GM19328 (cell line): ENCODE measurements at regions not wholly inside any gene's neighbourhood (a gene's known extent, or its start where the extent isn't known, plus 50 kb on each side); places are given as distances from the start of the nearest gene placed in this dataset.

Experiments used
- ATAC-seq: cut with Tn5 transposase; IDR thresholded peaks from one replicate; pipeline ENCODE4 v1.9.1; 2021; ENCODE audit warnings: mild to moderate bottlenecking, moderate library complexity; ENCODE audit not compliant: unreplicated experiment

DNA sequence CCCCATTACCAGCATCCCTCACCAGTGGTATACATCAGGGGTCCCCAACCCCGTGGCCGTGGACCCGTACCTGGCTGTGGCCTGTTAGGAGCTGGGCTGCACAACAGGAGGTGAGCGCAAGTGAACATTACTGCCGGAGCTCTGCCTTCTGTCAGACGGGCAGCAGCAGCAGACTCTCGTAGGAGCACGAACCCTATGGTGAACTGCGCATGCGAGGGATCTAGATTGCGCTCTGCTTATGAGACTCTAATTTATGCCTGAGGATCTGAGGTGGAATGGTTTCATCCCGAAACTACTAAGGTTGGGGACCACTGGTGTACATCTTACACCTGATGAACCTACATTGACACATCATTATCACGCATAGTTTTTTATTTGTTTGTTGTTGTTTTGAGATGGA lies 52.8 kb upstream of the DHX15 start:
- no peak for ATAC-seq

DNA sequence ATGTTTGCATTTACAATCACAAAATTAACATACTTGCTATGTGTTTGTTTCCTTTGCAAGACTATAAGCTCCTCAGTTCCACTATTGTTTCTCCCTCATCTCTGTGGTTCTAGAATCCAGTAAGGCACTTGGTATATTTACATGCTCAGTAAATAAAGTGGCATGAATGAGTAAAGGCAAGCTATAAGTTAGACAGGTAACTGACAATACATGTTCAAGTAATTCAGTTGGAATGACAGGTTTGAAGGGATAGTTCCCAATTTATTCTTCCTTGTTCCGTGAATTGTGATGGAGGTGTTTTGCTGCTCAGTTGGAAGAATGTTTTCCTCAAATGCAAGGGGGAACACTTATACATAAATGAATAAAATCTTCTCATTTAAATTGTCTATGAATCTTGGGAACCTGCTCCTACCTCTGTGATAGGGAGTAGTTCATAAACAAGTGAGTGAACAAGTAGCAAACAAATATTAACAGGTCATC lies 54.1 kb upstream of the DHX15 start:
- ATAC-seq, result no peak

DNA sequence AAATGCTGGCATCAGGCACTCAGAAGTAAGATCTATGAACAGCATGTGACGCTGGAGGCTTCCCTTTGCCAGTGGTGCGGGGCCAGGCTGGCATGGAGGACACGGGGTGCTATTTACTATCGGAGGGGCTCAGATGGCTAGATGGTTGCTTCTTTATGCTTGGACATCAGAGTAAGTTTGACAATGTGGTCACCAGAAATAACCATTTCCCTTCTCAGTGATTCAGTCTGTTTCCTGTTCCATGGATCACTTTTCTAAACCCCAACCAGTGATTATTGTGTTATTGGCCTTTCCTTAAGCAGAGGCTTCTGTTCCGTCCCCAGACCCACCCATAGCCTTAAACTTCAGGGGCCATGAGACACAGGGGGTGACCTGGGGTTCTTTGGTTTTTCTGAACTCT lies 55.4 kb upstream of the DHX15 start:
- ATAC-seq, result no peak

DNA sequence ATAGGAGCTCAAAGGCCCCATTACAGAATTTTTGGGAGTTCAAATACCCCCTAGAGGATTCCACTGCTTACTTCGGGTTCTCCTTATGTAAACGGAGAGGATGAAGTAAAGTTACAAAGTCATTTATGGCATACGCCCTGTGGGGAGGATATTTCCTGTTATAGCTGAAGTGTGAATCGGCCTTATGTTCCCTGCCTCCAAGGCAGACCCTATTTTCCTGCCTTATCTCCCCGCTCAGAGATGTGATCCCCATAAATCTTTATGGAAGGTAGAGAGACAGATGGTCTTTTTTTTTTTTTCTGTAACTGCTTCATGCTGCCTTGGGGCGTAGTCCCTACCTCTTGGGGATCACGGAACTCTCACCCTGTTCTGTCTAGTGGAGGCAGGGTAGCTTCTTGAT lies 56.0 kb upstream of the DHX15 start:
- no peak for ATAC-seq

DNA sequence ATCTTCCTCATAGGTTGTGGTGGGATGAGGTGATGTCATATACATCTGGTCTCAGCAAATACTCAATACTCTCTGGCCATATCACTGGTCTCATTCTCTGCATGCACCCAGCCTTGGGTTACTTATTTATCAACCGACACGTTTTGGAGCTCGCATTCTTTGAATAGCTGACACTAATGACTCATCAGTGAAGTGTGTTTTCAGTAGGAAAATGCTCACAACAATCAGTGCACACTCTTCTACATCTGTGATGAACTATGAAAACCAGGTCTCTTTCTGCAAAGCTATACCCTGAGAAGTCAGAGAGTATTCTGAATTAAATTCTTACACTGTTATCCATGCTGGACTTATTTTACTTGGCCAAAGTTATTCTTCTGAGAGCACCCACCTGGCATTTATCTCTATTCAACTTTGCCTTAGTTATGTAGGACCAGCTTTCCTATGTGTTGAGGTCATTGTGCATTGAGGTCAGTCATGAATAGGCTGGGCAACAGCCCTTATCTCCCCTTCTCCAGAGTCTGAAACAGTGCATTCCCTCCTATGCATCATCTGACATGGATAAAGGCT lies 58.7 kb upstream of the DHX15 start:
- ATAC-seq, result no peak

DNA sequence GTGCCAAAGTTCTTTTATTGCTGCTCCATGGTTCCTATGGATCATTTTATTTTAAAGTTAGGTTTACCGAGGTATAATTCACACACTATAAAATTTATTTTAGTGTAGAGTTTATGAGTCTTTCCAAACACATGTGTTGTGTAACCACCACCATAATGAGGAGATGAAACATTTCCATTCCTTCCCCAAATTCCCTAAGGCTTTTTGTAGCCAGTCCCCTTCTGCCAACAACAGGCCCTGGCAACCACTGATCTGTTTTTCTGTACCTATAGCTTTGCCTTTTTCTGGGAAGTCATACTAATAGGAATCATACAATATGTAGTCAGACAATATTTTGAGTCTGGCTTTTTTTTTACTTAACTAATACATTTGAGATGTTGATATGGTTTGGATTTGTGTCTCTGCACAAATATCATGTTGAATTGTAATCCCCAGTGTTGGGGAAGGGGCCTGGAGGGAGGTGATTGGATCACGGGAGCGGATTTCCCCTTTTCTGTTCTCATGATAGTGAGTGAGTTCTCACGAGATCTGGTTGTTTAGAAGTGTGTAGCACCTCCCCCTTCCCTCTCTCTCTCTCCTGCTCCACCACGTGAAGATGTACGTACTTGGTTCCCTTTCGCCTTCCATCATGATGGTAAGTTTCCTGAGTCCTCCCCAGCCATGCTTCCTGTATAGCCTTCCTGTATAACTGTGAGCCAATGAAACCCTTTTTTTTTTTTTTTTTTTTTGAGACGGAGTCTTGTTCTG lies 59.6 kb upstream of the DHX15 start:
- ATAC-seq, result no peak

DNA sequence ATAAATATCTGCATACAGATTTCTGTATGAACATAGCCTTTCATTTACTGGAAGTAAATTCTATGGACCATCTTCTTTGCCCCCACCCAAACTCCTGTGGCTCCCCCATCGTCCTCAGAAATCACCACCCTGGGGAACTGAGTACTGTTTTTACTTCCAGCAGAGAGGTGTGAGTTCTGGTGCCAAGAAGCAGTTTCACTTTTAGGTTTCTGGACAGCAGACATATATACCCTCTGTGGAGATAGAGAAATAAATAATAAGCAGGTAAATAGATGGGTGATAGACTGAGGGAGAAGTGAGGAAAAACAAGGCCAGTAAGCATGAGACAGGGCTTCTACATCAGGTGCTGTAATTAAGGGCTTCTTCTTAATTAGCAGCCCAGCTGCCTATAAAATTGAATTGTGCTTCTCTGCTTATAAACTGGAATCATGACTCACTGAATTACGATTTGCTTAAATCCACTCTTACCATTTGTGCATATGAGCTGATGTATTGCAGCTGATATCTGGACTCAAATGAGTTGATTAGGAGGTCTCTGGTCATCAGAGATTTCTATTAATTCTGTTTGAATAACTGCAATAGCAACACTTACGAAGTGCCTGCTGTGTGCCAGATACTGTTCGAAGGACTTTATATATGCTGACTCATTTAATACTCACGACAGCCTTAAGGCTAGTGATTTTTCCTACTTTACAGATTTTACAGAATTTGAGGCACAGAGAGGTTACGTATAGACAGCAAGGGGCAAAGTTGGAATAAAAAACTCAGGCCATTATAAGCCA lies 60.8 kb upstream of the DHX15 start:
- no peak for ATAC-seq

DNA sequence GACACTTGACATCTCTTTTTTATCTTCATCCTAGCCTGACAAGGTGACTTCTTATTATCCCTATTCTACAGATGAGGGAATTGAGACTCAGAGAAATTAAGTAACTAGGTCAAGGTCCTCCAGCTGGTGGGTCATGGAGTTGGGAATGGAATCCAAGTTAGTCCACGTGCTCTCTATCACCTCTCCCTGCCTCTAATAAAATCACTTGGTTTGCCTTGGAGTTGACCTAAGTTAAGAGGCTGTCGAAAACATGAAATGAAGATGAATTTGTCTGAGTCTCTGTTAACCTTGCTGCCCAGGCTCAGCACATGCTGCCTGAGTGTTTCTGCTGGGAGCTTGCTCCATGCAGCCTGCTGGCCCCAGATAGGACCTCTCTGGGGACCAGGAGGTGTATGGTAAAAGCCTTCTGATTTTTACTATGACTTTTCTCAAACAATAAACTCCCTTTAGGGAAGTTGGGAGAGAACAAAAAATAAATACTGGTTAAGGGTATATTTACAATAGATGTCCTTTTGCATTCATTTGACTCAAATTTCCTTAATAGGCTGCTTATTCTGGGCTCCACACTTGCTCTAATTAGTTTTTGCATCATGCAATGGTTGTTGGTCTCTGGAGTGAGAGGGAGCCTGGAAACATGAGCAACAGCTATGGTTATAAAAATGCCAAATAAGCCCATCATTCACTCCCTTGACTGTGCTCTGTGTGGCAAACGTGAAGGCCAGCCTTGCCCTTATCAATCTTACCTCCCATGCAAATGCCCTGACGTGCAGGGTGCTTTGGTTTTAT lies 61.6 kb upstream of the DHX15 start:
- no peak for ATAC-seq

DNA sequence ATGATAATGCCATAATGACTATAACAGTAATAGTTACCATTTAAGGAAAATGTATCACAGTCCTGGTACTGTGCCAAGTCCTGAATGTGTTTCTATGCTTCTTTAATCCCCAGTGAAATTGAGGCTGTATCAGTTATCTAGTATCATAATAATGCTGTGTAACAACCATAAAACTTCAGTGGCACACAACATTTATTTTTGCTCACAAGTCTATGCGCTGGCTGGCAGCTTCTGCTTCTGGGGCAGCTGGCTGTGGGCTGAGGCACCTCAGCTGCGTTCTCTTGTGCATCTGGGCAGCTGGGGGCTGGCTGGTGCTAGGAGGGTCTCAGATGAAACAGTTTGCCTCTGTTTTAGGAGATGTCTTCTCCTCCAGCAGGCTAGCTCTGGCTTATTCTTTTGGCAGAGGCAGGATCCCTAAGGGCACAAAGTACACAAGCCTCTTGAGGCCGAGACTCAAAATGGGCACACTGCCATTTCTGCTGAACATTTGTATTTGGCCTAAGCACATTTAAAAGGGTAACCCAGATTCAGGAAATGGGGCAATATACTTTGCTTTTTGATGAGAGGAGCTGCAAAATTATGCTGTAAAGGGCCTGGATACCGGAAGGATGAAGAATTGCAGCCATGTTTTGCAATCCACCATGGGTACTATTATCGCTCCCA lies 62.6 kb upstream of the DHX15 start:
- ATAC-seq, result no peak

DNA sequence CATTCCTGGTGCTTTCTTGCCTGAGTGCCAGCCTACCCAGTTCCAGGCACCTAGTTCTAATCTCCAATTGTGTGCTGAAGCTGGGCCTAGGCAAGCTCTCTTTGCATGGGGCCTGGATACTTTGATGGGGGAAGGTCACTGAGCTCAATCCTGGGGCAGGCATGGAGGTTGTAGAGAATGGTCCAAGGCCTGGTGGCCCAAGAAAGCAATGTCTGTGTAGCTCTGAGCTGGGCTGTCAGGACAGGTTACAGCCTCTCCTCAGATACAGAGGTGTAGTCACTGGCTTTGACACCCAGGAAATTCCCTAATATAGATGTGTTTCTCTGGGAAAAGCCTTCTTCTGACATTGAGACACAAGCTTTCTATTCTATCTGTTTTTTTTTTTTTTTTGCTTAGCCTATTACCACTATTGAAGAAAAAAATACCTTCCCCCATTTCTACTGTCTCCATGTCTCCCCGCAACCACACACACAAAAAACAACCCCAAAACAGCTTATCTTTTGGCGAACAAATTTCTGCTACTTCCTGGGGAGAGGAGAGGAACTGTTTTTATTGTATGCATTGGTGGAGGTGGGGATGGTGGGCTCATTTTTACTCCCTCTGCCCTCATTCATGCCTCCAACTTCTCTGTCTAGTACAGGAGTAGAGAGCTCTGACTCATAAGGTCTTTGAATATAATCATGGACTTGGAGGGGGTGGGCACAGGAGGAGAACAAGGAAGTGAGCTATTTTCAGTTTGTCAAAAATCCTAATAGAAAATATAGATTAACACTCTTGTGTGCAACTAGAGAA lies 66.7 kb upstream of the DHX15 start:
- ATAC-seq, result no peak

DNA sequence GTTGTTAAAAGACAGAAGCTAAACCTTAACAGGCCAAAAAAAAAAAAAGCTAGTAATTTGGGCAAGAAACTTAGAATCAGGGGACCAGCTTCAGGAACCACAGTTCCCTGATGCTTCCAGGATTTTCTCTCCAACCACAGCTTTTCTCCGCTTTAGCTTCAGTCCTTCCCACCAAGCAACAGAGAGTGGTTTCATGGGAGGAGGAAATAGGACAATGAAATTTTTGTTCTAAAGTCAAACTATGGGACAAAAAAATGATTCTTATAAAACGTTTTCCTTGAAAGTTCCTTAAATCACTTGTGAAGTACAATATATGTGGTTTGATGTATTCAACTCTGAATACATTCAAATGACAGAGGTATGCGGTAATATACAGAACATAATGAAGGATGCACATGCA lies 71.0 kb upstream of the DHX15 start:
- ATAC-seq, result no peak

DNA sequence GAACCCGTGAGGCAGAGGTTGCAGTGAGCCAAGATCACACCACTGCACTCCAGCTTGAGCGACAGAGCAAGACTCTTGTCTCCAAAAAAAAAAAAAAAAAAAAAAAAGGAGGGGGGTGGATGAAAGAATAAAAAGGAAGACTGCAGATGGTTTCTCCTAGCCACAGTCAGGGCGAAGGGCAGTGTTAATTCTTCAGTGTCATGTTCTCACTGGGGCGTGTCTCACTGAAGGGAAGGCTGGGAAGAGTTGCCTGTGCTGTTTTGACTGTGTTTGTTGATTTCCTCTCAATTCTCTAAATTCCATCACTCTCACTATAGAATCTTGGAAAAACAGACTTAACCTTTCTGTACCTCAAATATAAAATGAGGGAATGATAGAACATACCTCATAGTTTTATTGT lies 71.6 kb upstream of the DHX15 start:
- no peak for ATAC-seq

DNA sequence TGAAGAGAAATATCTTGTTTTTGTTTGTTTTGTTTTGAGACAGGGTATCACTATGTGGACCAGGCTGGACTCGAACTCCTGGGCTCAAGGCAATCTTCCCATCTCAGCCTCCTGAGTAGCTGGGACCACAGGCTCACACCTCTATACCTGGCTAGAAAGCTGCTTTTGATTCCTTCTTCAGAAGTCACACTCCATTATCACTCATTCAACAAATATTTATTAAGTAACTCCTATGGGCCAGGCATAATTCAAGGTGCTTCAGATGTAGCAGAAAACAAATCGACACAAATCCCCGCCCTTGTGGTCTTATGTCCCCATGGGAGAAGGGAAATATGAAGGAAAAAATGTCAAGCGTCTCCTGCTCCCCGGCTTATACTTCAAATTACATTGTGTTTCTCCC lies 72.6 kb upstream of the DHX15 start:
- ATAC-seq, result no peak

DNA sequence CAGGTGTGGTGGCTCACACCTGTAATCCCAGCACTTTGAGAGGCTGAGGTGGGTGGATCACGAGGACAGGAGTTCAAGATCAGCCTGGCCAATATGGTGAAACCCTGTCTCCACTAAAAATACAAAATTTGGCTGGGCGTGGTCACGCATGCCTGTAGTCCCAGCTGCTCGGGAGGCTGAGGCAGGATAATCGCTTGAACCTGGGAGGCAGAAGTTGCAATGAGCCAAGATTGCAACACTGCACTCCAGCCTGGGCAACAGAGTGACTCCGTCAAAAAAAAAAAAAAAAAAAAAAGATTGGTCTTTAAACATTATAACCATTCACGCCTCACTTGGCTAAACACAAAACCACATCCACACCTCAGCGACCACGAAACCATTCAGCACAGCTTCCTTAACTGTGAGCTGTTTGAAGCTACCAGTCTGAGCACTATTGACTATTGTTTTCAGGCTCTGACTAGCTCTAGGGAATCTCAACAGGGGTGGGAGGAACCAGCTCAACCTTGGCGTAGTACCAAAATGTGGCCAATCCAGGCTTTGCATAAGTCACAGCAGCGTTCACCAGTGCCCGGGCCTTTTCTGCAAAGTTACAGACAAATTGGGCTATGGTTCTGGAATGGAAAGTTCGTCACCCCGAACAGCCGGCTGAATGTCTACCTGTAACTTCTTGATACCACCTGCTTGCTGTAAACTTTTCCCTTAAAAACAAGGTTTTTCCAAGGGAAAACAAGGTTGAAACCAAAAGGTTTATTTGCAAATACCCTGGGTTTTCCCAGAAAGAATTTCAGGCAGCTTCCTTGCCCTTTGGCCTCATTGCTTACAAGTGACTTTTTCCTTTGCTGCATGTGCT lies 73.6 kb upstream of the DHX15 start:
- peak; percentile 96 for ATAC-seq

DNA sequence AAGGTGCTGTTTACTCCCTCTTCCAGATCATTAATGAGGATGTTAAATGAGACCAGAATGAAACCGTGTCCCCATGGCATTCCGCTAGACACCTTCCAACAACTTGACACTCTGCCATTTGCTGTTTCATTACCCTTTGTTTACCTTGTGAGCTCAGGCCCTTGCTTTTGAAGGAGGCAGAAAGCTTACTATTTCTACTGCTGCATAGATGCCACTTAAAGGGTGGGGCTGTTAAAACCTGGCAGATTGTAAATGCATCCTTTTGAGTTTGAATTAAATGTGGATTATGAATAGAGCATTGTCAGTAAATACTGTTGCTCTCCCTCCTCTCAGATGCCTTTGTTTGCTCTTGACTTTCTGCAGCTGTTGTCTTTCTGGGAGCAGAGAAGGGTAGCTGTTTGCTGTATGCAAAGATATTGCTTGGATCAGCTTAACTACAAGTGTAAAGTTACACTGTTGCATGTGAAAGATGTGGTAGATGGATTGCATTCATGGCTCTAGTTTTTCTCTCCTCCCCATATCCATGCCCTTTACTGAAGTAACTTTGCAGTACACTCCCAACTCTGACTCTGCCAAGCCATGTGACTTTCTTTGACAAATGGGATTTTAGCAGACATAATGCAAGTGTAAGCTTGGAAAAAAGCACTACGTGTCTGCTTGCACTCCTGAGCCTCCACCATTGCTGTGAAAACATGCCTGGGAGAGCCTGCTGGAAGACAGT lies 75.0 kb upstream of the DHX15 start:
- ATAC-seq, result no peak

DNA sequence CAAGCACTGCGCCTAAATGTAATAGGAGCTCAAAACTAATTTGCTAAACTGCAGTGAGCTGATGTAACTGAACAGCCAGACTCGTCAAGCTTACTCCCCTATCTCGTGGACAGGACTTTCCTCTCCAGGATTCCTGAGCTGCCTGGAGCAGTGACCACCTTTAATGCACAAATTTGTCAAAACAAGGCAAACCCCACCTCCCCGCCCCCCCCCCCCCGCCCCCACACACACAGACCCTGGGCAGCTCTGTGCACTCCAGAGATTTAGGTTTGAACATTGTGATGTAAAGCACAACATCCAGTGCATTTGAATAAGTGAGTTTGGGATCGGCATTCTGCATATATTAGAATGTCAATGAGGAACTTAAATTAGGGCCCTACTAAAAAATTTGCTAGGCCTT lies 77.7 kb upstream of the DHX15 start:
- ATAC-seq, result no peak

DNA sequence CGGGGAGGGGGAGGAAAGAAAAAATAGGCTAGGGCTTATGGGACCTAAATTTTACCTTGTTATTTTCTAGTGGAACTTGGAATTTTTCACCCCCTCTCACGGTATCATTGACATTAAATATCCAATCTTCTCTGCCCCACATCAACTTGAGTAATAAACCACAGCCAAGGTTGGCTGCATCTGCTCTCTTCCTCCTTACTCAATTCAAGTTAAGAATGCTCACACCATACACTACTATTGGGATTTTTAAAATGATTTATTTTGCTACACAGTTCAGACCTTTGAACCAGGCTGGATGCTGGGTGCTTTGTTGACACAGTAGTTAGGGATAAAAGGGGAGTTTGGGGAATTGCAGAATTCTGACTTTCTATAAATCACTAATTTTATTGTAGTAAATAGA lies 78.2 kb upstream of the DHX15 start:
- ATAC-seq, result no peak

DNA sequence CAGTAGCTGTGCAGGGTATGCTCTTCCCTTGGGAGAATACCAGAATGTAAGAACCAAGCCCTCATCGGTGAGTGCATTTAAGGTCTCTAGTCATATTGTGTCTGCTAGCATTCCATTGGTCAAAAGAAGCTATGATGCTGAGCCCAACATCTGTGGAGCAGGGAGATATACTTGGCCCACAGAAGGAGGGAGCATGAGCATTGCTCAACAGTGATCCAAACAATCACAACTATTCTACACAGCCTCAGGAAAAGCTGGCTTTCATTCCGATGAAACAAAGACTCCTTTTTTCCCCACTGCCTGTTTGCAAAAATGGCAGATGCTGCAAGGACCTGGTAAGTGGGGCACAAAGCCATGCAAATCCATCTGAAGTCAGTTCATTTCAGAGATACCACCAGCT lies 80.6 kb upstream of the DHX15 start:
- no peak for ATAC-seq
